SK-N-SH (cell line): ENCODE measurements at regions not wholly inside any gene's neighbourhood (a gene's known extent, or its start where the extent isn't known, plus 50 kb on each side); places are given as distances from the start of the nearest gene placed in this dataset.

Source experiments
- CHD2 ChIP-seq: fragments of 150-350 bp; IDR thresholded peaks from 2 replicates; pipeline ENCODE4 v1.6.1; 2018; ENCODE audit warnings: low read length; ENCODE audit not compliant: partially characterized antibody
- GABPA ChIP-seq: IDR thresholded peaks from 2 replicates; pipeline ENCODE4 v1.4.0; 2012; ENCODE audit warnings: low read depth, mild to moderate bottlenecking
- JUND ChIP-seq: IDR thresholded peaks from 2 replicates; pipeline ENCODE4 v1.4.0; 2012
- RFX5 ChIP-seq: IDR thresholded peaks from 2 replicates; pipeline ENCODE4 v1.6.1; 2012; ENCODE audit warnings: mild to moderate bottlenecking, improper control_type of control experiment, low read length
- TEAD4 ChIP-seq: IDR thresholded peaks from 2 replicates; pipeline ENCODE4 v1.4.0; 2012; ENCODE audit warnings: mild to moderate bottlenecking, borderline replicate concordance; ENCODE audit not compliant: insufficient read depth

DNA sequence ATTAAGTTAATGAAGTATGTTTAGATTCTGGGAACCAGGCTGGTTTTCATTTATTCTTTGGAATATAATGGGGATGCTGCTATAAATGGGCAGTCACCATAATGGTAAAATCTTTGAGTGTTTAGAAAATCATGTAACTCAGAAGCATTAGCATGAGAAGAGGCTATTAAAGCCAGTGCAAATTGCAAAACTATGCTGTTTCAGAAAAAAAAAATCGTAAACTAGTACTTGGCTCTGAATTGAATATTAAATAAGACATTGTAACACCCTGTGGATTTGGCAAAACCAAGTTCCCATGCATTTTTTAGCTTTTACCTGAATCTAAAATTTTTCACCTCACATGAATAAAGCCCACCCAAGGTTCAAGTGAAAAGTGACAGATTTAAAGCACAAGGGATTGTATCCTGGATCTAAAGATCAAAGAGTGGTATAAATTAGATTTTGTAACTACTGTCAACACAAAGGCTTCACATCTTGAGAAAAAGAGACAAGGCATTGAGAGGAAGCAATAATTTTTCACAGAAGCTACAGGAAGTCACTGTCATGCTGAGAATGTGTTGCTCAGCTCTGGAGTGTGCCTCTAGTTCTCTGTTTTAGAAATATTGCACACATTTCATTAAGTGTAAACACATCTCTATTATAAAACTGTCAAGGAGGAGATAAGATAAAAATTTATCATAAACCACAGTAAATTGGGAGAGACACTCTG lies 142.2 kb downstream of the ABCA8 start:
- no peak for TF ChIP-seq JUND
- no peak for TF ChIP-seq TEAD4
- no peak for TF ChIP-seq CHD2
- TF ChIP-seq GABPA: no peak
- TF ChIP-seq RFX5: no peak
